Smooth muscle cell (in vitro differentiated cells): ENCODE measurements at regions not wholly inside any gene's neighbourhood (a gene's known extent, or its start where the extent isn't known, plus 50 kb on each side); places are given as distances from the start of the nearest gene placed in this dataset.

ENCODE experiments used
- DNase-seq: peaks from one replicate; lab custom pipeline; 2025; ENCODE audit not compliant: unreplicated experiment; lab: John Stamatoyannopoulos, UW
- H2AFZ ChIP-seq: fragments of 200-600 bp; sonication (generic); 2 replicates; pipeline ENCODE4 v1.6.0; 2016; ENCODE audit warnings: antibody characterized with exemption, low read depth, mild to moderate bottlenecking
- H3F3A ChIP-seq: fragments of 200-600 bp; sonication (generic); 2 replicates; pipeline ENCODE4 v1.6.0; 2017; ENCODE audit warnings: antibody characterized with exemption, low read depth
- H3K27ac ChIP-seq: fragments of 200-600 bp; sonication (generic); 2 replicates; pipeline ENCODE4 v1.5.1; 2016; ENCODE audit warnings: low read depth, mild to moderate bottlenecking
- H3K27me3 ChIP-seq: fragments of 200-600 bp; sonication (generic); 2 replicates; pipeline ENCODE4 v1.6.1; 2016; ENCODE audit warnings: low read depth, mild to moderate bottlenecking
- H3K36me3 ChIP-seq: fragments of 200-600 bp; sonication (generic); 2 replicates; pipeline ENCODE4 v1.5.1; 2016; ENCODE audit warnings: low read depth
- H3K4me1 ChIP-seq: fragments of 200-600 bp; sonication (generic); 2 replicates; pipeline ENCODE4 v1.5.1; 2016; ENCODE audit warnings: low read depth
- H3K4me2 ChIP-seq: fragments of 200-600 bp; sonication (generic); 2 replicates; pipeline ENCODE4 v1.6.0; 2016; ENCODE audit warnings: mild to moderate bottlenecking
- H3K4me3 ChIP-seq: fragments of 200-600 bp; sonication (generic); 2 replicates; pipeline ENCODE4 v1.5.1; 2016; ENCODE audit warnings: mild to moderate bottlenecking
- H3K79me2 ChIP-seq: fragments of 200-600 bp; sonication (generic); 2 replicates; pipeline ENCODE4 v1.6.0; 2016; ENCODE audit warnings: low read depth, mild to moderate bottlenecking
- H3K9ac ChIP-seq: fragments of 200-600 bp; sonication (generic); 2 replicates; pipeline ENCODE4 v1.6.0; 2016; ENCODE audit warnings: low read depth
- H3K9me3 ChIP-seq: fragments of 200-600 bp; sonication (generic); replicated peaks from 2 replicates; pipeline ENCODE4 v1.5.1; 2016; ENCODE audit warnings: low read depth
- H4K20me1 ChIP-seq: fragments of 200-600 bp; sonication (generic); 2 replicates; pipeline ENCODE4 v1.6.0; 2016; ENCODE audit warnings: low read depth
- CTCF ChIP-seq: fragments of 200-600 bp; sonication (generic); IDR thresholded peaks from 2 replicates; pipeline ENCODE4 v1.5.1; 2017; ENCODE audit warnings: borderline replicate concordance, mild to moderate bottlenecking, antibody characterized with exemption; ENCODE audit not compliant: insufficient read depth, poor library complexity, severe bottlenecking
- WGBS: methylation state at CpG from one replicate; pipeline ENCODE4 v1.1.7; 2016; ENCODE audit warnings: low lambda C conversion rate; 5-methylcytosine and 5-hydroxymethylcytosine counted together

DNA sequence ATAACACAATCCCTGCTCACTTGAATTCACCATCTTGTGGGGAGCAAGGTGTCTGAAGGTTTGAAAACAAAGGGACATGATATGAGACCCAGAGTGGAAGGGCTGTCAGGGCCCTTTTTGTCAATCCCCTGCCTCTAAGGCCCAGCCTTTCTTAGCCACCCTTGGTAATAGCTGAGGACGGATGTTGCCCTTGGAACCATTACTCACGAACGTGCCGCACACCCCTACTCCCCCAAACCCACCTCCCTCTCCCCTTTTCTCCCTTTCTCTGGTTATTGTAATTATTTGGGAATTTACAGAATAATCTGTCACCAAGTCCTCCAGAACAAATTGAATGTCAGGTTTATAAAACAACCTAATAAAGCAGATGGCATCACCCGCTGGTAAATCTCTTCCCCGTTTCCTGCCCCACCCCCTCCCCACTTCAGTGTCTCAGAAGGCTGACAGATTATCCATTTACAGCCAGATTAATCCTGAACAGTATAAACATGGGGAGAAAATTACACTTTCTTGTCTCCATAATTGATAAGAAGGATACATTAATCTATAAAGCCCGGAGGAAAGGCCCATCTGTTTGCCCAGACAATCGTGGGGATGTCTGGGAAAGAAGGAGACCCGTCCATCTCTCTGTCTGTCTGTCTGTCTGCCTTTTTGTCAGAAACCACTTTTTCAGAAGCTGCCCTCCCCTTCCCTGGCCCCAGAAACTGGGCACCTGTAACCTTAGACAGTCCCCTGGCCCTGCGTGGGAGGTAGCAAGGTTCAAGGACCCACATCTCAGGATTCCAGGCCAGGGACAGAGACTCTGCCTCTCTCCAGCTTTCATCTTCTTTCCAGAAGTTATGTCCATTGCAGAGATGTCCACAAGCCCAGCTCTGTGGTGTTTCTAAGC lies 60.6 kb upstream of the CD34 start:
- TF ChIP-seq CTCF: no peak
- Histone ChIP-seq H3K4me2 (no peak overlapping the region), H2AFZ (no peak overlapping the region), H3K9ac (no peak overlapping the region), H3K27me3 (peaks cover 28% of the 10 kb centered on the region), H3K4me1 (no peaks in the 10 kb centered on the region), H3K4me3 (no peak overlapping the region), H4K20me1 (no peaks in the 10 kb centered on the region), H3K27ac (no peak overlapping the region), H3K9me3 (no peaks in the 10 kb centered on the region), H3K36me3 (no peaks in the 10 kb centered on the region), H3F3A (no peaks in the 10 kb centered on the region), H3K79me2 (no peaks in the 10 kb centered on the region)
- 74% methylated on average over 10 of the region's 10 CpGs for WGBS
- no peak for DNase-seq

DNA sequence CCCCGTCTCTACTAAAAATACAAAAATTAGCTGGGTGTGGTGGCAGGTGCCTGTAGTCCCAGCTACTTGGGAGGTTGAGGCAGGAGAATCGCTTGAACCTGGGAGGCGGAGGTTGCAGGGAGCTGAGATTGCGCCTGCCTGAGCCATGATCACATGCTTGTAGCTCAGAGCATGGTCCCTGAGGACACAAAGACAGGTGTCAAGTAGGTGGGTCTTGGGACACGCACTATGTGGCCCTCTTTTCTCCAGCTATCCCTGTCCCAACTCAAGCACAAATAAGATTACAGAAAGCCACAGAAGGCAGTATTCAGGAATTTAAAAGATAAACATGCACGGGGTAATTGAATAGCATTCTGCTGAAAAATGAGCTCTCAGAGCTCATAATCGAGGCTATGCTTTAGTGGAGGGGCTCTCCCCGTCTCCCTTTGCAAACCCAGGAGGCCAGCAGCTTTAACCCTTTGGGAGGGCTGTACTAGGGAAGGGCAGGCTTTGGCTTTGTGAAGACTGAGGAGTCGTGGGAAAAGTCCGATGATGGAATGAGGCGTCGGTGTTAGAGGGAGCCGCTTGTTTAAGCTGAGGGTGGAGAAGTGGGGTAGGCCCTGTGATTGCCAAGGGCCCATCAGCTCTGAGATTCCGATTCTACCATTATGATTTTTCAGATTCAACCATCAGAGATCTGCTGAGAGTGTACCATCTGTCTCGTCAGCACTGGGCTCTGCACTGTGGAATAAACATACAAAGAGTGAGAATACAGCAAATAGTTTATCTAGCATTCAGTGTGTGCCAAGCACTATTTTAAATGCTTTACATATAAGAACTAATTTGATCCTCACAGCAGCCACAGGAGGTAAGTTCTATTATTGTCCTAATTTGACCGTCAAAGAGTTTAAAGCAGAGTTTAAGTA lies 59.7 kb upstream of the CD34 start:
- no peaks in the 10 kb centered on the region for H4K20me1 ChIP-seq
- no peak for TF ChIP-seq CTCF
- no peaks in the 10 kb centered on the region for H3K9me3 ChIP-seq
- H3K4me1 ChIP-seq: no peaks in the 10 kb centered on the region
- H3K9ac ChIP-seq: no peak overlapping the region
- no peaks in the 10 kb centered on the region for H3K79me2 ChIP-seq
- no peaks in the 10 kb centered on the region for H3K36me3 ChIP-seq
- H3F3A ChIP-seq: no peaks in the 10 kb centered on the region
- H2AFZ ChIP-seq: no peak overlapping the region
- DNase-seq: no peak
- no peak overlapping the region for H3K27ac ChIP-seq
- H3K4me2 ChIP-seq: no peak overlapping the region
- peaks cover 19% of the 10 kb centered on the region for H3K27me3 ChIP-seq
- WGBS: 74% methylated on average over 16 of the region's 16 CpGs
- no peak overlapping the region for H3K4me3 ChIP-seq

DNA sequence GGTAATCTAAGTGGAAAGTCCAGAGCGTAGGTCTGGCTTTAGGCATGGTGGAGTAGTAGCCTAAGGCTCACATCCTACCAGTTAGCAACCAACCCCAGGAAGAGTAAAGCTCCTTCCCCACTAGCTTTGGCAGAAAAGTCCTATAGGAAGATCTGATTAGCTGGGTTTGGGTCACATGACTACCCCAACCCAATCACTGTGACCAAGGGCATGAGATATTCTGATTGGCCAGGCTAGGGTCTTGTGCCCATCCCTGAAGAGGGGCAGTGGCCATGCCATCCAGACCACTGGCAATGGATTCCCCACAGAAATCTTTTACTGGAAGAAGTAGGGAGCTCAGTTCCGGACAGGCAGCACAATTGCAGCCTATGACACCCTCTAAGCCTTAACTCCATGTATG lies 58.6 kb upstream of the CD34 start:
- H3K4me1 ChIP-seq: no peaks in the 10 kb centered on the region
- peaks cover 8% of the 10 kb centered on the region for H3K27me3 ChIP-seq
- H2AFZ ChIP-seq: no peak overlapping the region
- H3K9ac ChIP-seq: no peak overlapping the region
- no peak overlapping the region for H3K4me3 ChIP-seq
- no peaks in the 10 kb centered on the region for H4K20me1 ChIP-seq
- no peaks in the 10 kb centered on the region for H3K79me2 ChIP-seq
- H3K4me2 ChIP-seq: no peak overlapping the region
- no peak for TF ChIP-seq CTCF
- H3K27ac ChIP-seq: no peak overlapping the region
- no peak for DNase-seq
- H3K9me3 ChIP-seq: no peaks in the 10 kb centered on the region
- WGBS: 95% methylated on average over 2 of the region's 2 CpGs
- no peaks in the 10 kb centered on the region for H3K36me3 ChIP-seq
- H3F3A ChIP-seq: no peaks in the 10 kb centered on the region
